Transverse colon (tissue), 4 donors: ENCODE measurements at regions not wholly inside any gene's neighbourhood (a gene's known extent, or its start where the extent isn't known, plus 50 kb on each side); places are given as distances from the start of the nearest gene placed in this dataset.

ENCODE experiments used
- DNase-seq: peaks from one replicate; pipeline ENCODE4 v3.0.0-alpha.2; 2019
- H3K27ac ChIP-seq, 4 donors: fragments of 200-600 bp; sonication (generic); 2 replicates each; pipeline ENCODE4 v1.5.1; 2016 to 2018; ENCODE audit warnings: inconsistent platforms in 4 of 4
- H3K27me3 ChIP-seq: fragments of 200-600 bp; sonication (generic); 2 replicates; pipeline ENCODE4 v1.5.1; 2017; ENCODE audit warnings: inconsistent platforms
- H3K36me3 ChIP-seq, 4 donors: fragments of 200-600 bp; sonication (generic); 2 replicates each; pipeline ENCODE4 v1.5.1; 2017 to 2019; ENCODE audit warnings: inconsistent platforms in 4 of 4
- H3K4me1 ChIP-seq, 4 donors: fragments of 200-600 bp; sonication (generic); 2 replicates each; pipeline ENCODE4 v1.5.1; 2017 to 2020; ENCODE audit warnings: inconsistent platforms in 4 of 4
- H3K4me3 ChIP-seq, 4 donors: fragments of 200-600 bp; sonication (generic); 1 replicate in 1 of 4; 2 replicates in 3 of 4; pipeline versions ENCODE4 v1.5.1 to v1.6.1; 2017 to 2019; ENCODE audit warnings: inconsistent platforms in 4 of 4
- H3K9me3 ChIP-seq, 2 donors: fragments of 200-600 bp; sonication (generic); 2 replicates each; pipeline ENCODE4 v1.5.1; 2017 to 2019; ENCODE audit warnings: inconsistent platforms in 2 of 2
- EP300 ChIP-seq: sonication (generic); formaldehyde crosslinking; IDR thresholded peaks from one replicate; pipeline ENCODE4 v1.6.1; 2017; ENCODE audit warnings: antibody characterized with exemption, low read depth
- POLR2A ChIP-seq: fragments of 450-650 bp; IDR thresholded peaks from one replicate; pipeline ENCODE4 v1.6.1; 2016; ENCODE audit warnings: antibody characterized with exemption, mild to moderate bottlenecking, moderate library complexity
- POLR2AphosphoS5 ChIP-seq, 3 donors: sonication (generic); formaldehyde crosslinking; IDR thresholded peaks; one replicate each; pipeline ENCODE4 v1.6.1; 2016; ENCODE audit warnings: antibody characterized with exemption in 3 of 3
- WGBS, 2 donors: methylation state at CpG; one replicate each; pipeline ENCODE4 v1.1.5; 2018; ENCODE audit warnings: low coverage in 1 of 2; 5-methylcytosine and 5-hydroxymethylcytosine counted together
- in situ Hi-C, 4 donors: fragments of 200-750 bp; cut with MboI; loops; one replicate each; pipeline versions ENCODE4 v1.15.0 to v1.15.1; 2017; ENCODE audit warnings: low sequenced_read_pairs in 3 of 4, low pct_ligation_motif_present in 1 of 4, low pct_unique_long_range_greater_than_20kb in 1 of 4
- intact Hi-C: fragments of 100-400 bp; cut with DNase I; formaldehyde crosslinking; loops from one replicate; pipeline ENCODE4 v1.15.1; 2023; ENCODE audit warnings: low total_unique reads
- TF ChIP-seq, protein P1 (sequence below), 5 experiments: fragments of 200-600 bp in 3 of 5; fragments of 450-650 bp in 2 of 5; sonication (generic) in 3 of 5; IDR thresholded peaks; 1 replicate in 2 of 5; 2 replicates in 3 of 5; pipeline ENCODE4 v1.5.1; 2016 to 2017; ENCODE audit warnings: antibody characterized with exemption in 5 of 5, inconsistent platforms in 3 of 5, mild to moderate bottlenecking in 2 of 5, moderate library complexity in 1 of 5

DNA sequence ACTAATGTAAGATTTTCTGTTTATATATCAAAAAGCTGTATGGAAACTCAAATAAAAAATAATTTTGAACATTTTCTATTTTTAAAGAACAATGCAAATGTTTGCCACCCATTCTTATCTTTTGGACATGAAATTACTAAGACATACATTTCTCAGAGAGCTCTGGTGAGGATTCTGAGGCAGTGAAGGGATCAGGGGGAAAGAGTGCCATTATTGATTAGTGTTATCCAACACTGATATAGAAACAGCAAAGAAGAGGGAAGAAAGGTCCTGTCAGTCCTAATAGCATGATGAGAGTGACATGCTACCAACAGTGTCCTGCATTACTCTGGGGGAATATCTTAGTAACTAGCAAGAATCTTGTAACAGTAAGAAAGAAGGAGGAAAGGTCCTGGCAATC, 282.2 kb downstream of the RPL10L start:
- no peaks in the 10 kb centered on the region for H3K27me3 ChIP-seq
- in situ Hi-C loops (no loop called here), intact Hi-C loops (no loop called here)
- DNase-seq, result no peak
- H3K27ac ChIP-seq, result no peak overlapping the region
- H3K36me3 ChIP-seq, result no peaks in the 10 kb centered on the region
- no peak overlapping the region for H3K4me3 ChIP-seq
- TF ChIP-seq POLR2AphosphoS5 (IDR thresholded peaks at IDR 0.05), result no peak
- H3K4me1 ChIP-seq, result no peaks in the 10 kb centered on the region
- H3K9me3 ChIP-seq, result no peaks in the 10 kb centered on the region

DNA sequence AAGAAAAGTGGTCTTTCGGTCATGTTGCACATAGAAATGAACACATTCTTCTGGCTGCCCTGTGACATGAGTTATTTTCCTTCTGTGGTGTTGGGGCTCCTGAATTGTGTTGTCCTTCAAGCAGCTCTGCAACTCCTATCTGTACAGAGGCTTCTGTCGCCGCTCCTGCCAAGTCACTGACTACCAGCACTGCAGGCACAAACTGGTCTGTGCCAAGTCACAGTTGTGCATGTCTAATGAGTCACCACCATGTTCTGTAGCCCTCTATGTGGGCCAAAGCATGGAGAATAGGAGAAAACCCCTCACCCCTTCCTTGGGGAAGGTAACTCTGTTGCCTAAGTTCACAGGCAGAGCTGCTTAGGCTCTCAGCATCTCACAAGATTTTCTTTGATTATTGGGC, 283.3 kb downstream of the RPL10L start:
- H3K4me3 ChIP-seq, result no peak overlapping the region
- no peaks in the 10 kb centered on the region for H3K9me3 ChIP-seq
- no peak for TF ChIP-seq POLR2A
- no peak for TF ChIP-seq EP300
- no peak for TF ChIP-seq POLR2AphosphoS5 (IDR thresholded peaks at IDR 0.05)
- TF ChIP-seq, protein P1, sequence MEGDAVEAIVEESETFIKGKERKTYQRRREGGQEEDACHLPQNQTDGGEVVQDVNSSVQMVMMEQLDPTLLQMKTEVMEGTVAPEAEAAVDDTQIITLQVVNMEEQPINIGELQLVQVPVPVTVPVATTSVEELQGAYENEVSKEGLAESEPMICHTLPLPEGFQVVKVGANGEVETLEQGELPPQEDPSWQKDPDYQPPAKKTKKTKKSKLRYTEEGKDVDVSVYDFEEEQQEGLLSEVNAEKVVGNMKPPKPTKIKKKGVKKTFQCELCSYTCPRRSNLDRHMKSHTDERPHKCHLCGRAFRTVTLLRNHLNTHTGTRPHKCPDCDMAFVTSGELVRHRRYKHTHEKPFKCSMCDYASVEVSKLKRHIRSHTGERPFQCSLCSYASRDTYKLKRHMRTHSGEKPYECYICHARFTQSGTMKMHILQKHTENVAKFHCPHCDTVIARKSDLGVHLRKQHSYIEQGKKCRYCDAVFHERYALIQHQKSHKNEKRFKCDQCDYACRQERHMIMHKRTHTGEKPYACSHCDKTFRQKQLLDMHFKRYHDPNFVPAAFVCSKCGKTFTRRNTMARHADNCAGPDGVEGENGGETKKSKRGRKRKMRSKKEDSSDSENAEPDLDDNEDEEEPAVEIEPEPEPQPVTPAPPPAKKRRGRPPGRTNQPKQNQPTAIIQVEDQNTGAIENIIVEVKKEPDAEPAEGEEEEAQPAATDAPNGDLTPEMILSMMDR (IDR thresholded peaks at IDR 0.05), result no peak
- in situ Hi-C loops, result no loop called here
- intact Hi-C loops, result no loop called here
- WGBS, 2 donors, result 44 to 88% methylated on average over 1 to 3 of the region's 3 CpGs
- no peak overlapping the region for H3K27ac ChIP-seq
- no peaks in the 10 kb centered on the region for H3K36me3 ChIP-seq
- no peaks in the 10 kb centered on the region for H3K4me1 ChIP-seq
- no peak for DNase-seq
- H3K27me3 ChIP-seq, result no peaks in the 10 kb centered on the region

DNA sequence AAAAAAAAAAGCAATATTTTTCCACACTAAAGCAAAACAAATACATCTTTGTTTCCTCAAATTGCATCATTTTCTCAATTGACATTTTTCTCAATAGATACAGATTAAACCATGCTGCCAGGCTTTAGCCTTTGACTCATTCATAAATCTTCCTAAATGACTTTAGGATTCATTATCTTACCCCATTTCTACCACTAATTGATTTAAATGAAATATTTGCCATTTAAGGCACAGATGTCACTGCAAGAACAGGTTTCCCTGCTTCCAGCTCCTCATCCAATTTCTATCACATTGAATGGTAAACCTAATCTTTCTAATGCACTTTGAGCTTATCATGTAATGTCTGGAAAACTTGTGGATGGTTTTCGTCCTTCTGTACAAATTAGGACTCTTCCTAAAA, 298.7 kb downstream of the RPL10L start:
- in situ Hi-C loops (no loop called here), intact Hi-C loops (no loop called here)
- 63 to 79% methylated on average over 1 of the region's 1 CpG for whole genome bisulfite sequencing, 2 donors
- TF ChIP-seq POLR2A (no peak), POLR2AphosphoS5 (IDR thresholded peaks at IDR 0.05) (no peak), EP300 (no peak)
- TF ChIP-seq, protein P1 (IDR thresholded peaks at IDR 0.05), result no peak
- Histone ChIP-seq H3K27me3 (no peaks in the 10 kb centered on the region), H3K36me3 (no peaks in the 10 kb centered on the region), H3K4me3 (no peak overlapping the region), H3K27ac (no peak overlapping the region), H3K4me1 (no peaks in the 10 kb centered on the region), H3K9me3 (no peaks in the 10 kb centered on the region)
- no peak for DNase-seq

DNA sequence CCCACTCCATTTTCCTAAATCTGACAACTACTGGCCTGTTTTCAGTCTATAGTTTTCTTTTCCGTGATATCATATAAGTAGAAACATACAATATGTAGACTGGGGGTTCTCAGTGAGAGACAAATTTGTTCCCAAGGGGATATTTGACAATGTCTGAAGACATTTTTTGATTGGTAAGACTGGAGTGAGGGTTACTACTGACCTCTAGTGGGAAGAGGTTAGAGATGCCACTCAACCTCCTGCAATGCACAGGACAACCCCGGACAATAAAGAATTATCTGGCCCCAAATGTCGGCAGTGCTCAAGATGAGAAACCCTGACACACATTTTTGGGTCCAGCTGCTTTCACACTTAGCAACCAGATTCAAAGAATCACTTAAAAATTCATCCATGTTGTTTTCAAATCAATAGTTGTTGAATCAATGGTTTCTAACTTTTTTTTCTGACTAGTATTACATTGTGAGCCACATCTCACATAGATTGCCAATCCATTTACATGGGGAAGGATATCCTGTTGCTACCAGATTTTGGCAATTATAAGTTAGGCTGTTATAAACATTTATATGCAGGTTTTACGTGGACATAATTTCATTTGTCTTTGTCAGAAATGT, 307.1 kb downstream of the RPL10L start:
- no peaks in the 10 kb centered on the region for H3K36me3 ChIP-seq
- WGBS, 2 donors, result 41 to 44% methylated on average over 4 of the region's 4 CpGs
- in situ Hi-C loops, result loop anchor here in 1 of 4 donors (25.0 kb wide), 1 partner anchor 907 kb away; no protein-coding TSS in a partner anchor
- no peak for DNase-seq
- H3K9me3 ChIP-seq, result no peaks in the 10 kb centered on the region
- no peak overlapping the region for H3K27ac ChIP-seq
- H3K27me3 ChIP-seq, result no peaks in the 10 kb centered on the region
- no peak for TF ChIP-seq POLR2A
- TF ChIP-seq, protein P1 (IDR thresholded peaks at IDR 0.05), result peak; percentile 25 to 43 (median 33)
- TF ChIP-seq EP300, result no peak
- TF ChIP-seq POLR2AphosphoS5 (IDR thresholded peaks at IDR 0.05), result no peak
- H3K4me1 ChIP-seq, result no peaks in the 10 kb centered on the region
- no peak overlapping the region for H3K4me3 ChIP-seq
- intact Hi-C loops, result no loop called here

DNA sequence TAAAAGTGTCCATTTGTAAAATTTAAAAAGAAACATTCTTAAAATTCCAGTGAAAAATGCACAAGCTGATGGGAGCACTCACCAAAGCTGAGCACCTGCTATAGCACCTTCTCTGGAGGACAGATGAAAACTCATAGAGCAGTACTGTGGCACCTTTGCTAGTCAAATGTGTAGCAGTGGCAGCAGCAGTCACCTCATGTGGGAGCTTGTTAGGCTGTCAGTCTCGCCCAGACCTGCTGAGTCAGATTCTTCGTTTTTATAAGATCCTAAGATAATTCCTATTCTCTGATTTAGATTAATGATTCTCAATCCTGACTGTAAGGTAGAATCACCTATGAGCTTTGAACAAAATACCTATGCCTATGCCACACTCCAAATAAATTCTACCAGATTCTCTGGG, 325.8 kb downstream of the RPL10L start:
- Histone ChIP-seq H3K9me3 (no peaks in the 10 kb centered on the region), H3K4me3 (no peak overlapping the region), H3K27me3 (no peaks in the 10 kb centered on the region), H3K4me1 (no peaks in the 10 kb centered on the region), H3K27ac (no peak overlapping the region), H3K36me3 (no peaks in the 10 kb centered on the region)
- WGBS, 2 donors, result 90% methylated on average over 2 of the region's 2 CpGs; no CpG with 5 or more reads in 1 of the 2 donors
- TF ChIP-seq POLR2A (no peak), EP300 (no peak), POLR2AphosphoS5 (IDR thresholded peaks at IDR 0.05) (no peak)
- TF ChIP-seq, protein P1 (IDR thresholded peaks at IDR 0.05), result no peak
- in situ Hi-C loops (loop anchor here in 1 of 4 donors (25.0 kb wide), 1 partner anchor 888 kb away; no protein-coding TSS in a partner anchor), intact Hi-C loops (no loop called here)
- DNase-seq, result no peak
